ENCODE measurements at regions not wholly inside any gene's neighbourhood (a gene's known extent, or its start where the extent isn't known, plus 50 kb on each side); places are given as distances from the start of the nearest gene placed in this dataset.

DNA sequence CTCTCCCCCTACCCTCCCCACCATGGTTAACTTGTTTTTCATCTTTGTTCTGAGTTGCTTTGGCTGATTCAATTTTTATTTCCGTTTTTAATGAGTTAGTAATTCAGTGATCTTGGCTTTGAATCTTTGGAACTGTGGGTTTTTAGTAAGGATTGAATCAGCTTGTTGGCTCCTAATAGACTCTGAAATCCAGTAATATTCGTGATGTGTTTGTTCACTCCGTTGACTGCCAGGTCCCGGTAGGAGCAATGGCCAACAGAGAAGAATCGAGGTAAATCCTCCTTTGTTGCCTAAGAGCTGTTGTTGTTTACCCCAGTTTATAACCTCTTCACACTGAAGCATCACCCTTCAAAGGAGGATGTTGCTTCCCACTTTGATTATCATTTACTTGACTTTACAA, 92.7 kb downstream of the PCSK1 start:
- no peak for DNase-seq

- DNase-seq = no peak
These were observed 93.2 kb downstream of the PCSK1 start for GRCh38 chr5:96339862-96340261.

DNA sequence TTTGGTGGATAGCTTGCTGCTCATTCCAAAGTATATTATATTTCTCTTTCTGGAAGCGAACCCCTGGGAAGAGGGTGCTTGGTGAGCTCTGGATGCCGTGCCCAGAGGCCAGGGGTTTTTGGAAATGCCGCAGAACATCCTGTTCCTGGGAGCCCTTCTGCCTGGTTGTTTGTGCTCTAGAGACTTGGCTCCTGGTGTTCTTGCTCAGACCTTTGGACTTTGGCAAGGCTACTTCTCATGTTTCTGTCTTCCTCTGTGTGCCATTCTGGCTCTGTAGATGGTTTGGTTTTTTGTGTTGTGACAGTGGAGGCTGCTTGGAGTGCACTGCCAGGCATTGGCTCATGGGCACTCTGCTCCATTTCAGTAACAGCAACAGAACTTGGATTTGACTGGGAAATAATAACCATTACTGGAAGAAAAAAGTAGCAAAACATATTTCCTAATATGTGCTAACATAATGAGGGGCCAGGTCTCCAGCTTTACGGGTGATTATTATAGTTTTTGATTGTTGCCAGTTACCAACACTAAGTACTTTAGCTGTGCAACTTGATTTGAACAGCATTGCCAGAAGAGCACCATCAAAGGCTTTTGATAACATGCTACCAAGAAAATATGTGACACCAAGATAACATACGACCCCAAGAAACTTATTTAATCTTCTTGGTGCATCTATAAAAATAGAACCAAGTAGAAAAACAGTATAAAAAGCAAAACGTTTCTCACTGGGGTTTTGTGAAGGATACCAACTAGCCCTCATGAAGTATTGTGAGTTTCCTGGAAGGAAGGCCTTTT, 94.2 kb downstream of the PCSK1 start:
- no peak for DNase-seq

DNA sequence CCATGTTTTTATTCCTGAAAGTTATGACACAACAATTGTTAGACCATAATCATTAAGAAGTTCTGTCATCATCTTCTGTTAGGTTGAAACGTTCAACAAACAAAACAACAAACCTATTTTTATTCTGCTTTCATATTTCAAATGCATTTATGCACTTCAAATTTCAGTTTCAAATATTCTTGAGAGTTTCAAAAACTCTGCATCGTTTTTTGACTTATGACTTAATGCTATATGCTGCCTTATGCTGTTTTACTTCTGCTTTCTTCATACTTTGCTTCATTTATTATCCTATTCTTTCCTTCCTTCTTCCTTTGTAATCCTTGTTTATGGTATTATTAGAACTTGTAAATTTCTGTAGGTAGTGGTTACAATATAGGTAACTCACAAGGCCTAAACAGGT, 95.0 kb downstream of the PCSK1 start:
- peak; percentile 70 for DNase-seq

DNA sequence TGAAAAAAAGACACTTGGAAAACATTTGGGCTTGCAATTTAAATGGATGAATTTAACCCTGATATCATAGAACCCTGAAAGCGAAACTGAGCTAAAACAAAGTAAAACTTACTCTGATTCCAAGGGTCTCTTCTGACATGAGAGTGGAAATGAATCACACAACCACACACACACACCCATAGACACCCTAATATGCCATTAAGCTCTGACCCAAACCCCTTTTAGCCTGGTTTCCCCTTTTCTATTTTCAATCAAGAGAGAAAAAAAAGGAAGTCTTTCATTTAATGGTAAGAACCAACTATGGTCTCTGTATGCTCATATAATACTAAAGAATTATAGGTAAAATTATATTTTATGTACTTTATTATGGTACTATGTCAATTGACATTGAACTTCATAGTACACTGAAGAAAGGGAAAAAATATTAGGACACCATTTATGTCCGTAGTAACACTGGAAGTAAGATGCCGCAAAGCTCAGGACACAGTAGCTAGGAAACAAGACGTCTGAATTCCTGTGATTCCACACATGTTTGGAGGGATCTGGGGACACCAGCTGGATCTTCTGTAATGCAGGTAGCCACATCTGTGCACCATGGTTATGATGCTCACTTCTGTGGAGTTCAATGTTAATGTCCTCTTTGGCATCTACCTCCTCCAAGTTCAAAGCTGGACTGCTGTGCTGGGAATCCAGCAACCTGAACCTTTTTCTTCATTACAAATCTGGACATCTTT, 95.8 kb downstream of the PCSK1 start:
- DNase-seq = peak; percentile 79

- DNase-seq = peak; percentile 87
These were observed 96.6 kb downstream of the PCSK1 start for GRCh38 chr5:96336351-96336985.

DNA sequence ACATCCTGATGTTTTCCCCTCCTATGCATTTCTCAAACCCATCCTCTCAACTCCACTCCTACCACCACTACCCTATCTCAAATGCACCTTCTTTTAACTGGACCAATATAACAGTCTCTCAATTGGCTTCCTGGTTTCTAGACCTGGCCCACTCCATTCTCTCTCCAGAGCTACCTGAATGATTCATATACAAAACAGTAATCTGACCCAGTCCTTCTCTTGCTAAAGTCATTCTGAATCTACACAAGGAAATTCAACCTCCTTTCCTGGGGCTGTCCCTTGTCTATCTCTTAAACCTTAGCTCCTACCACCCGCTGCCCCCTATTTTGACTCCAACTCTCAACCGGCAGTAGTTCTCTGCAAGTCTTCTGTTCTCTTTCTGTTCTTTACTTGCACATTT, 97.2 kb downstream of the PCSK1 start:
- no peak for DNase-seq

DNA sequence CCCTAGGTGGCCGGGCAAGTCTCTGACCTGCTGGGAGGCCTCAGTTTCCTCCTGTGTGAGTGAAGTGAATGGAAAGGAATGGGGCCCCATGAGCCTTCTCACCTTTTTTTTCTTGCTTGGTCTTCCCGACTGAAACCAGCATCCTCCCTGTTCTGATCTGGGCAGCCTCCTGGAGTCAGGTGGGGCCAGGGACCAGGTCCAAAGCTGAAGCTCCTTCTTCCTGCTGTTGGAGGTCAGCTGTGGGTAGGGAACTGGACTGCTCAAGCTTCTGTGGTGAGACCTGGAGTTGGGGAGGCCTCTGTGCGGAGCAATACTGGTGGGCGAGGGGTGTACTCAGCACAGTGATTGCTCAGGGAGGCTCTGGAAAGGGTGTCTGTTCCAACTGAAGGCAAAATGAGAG, 99.7 kb downstream of the PCSK1 start:
- no peak for DNase-seq

GRCh38 chr5:96332535-96333366, 100.3 kb downstream of the PCSK1 start:
- DNase-seq = no peak

- no peak for DNase-seq
These were observed 101.2 kb downstream of the PCSK1 start for GRCh38 chr5:96331681-96332361.

- peak; percentile 71 for DNase-seq
These were observed 101.8 kb downstream of the PCSK1 start for GRCh38 chr5:96331210-96331609.

DNA sequence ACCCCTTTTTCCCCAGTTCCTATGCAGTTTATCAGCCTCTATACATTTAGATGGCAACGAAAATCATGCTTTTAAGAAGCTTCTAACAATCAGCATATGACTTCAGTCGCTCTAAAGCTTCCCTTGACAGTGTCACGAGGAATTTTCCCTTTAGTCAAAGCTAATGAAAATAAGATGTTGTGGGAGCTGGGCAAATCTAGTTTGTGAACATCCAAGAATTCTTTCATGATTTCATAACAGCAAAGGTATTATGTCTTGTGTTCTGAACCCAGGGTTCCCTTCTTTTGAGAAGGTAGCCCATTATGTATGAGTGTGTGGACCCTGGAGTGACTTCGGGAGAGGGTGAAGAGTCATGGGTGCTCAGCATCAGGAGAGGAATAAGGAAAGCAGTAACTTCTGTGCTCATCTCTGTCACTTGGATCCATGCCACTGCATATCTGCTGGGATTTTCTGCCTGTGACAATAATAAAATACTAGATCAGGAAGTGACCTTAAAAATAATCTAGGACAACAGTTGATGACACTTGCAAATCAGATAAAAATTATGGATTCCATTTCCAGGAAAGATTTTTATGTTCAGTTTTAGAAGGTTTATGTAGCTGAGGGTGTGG, 102.4 kb downstream of the PCSK1 start:
- no peak for DNase-seq

DNA sequence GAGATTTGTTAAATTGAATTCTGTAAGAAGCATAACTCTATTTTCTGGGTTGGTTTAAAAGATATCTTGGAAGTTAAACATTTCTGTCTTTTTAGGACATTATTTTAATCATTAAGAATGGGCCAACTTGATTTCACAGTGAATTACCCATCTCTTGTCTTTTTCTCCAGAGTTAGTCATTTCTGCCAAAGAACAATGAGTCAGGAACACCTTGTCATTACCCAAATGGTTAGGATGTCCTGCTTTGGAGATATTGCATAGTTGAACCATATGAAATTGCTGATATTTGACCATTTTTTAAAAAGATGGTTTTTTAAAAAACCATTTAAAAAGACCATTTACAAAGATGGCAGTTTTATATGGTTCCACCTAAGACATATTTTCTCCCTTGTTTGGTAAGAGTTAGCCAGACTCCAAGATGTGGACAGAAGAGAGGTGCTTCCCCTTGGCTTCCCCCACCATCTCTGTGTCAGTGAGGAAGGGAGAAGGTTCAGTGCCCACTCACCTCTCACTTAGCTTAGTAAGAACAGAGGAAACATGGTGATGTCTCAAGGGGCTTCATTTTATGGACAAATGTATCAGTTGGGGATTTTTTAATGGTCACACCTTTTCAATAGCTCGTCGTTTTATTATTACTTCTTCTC, 103.0 kb downstream of the PCSK1 start:
- DNase-seq = no peak

- no peak for DNase-seq
These were observed 103.8 kb downstream of the PCSK1 start for GRCh38 chr5:96329289-96329688.

DNA sequence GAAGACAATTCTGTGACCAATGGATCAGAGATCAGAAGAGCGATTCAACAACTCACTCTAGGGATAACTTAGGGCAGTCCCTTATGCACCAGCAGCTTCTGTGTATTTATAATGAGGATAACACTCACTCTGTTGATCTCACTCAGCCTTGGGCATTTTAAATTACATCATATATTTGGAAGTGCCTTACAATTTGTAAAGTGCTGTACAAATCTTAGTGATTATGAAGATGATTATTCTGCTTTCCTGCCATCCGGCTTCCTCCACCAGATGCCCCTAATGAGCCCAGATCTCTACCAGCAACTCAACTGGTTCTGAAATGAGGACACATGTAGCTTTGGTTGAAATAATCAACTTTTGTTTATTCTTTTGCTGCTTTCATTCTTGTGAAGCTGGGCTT, 105.3 kb downstream of the PCSK1 start:
- no peak for DNase-seq

GRCh38 chr5:96326902-96327301, 106.1 kb downstream of the PCSK1 start:
- no peak for DNase-seq

GRCh38 chr5:96324708-96325107, 108.3 kb downstream of the PCSK1 start:
- no peak for DNase-seq

GRCh38 chr5:96322865-96323264, 110.2 kb downstream of the PCSK1 start:
- DNase-seq = no peak

DNA sequence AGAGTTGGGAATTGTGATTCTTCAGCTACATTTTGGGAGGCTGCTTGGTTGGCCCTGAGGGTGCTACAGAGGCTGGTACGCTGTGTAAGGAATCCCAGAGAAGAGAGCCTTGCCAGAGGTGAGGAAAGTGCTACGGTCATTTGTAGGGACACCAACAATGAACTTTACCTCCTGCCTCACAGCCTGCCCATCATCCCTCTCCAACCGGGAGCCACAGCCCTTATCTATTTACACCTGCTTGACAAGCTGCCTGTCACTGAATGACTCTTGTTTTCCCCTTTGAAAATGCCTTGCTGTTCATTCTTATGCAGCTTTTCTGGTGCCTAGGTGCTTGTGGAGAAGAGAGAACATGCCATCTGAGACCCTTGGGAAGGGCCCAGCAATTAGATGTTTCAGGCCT, 110.8 kb downstream of the PCSK1 start:
- no peak for DNase-seq

- no peak for DNase-seq
These were observed 111.7 kb downstream of the PCSK1 start for GRCh38 chr5:96321345-96321744.

GRCh38 chr5:96320797-96321196, 112.3 kb downstream of the PCSK1 start:
- DNase-seq = no peak
